Astrocyte (in vitro differentiated cells and primary cell): ENCODE measurements at regions not wholly inside any gene's neighbourhood (a gene's known extent, or its start where the extent isn't known, plus 50 kb on each side); places are given as distances from the start of the nearest gene placed in this dataset.

Experiments
- EZH2 ChIP-seq: IDR thresholded peaks from 2 replicates; pipeline ENCODE4 v1.6.1; 2012; ENCODE audit warnings: mild to moderate bottlenecking, low read length, inconsistent platforms; ENCODE audit not compliant: insufficient read depth
- TF ChIP-seq, protein P1 (sequence below): IDR thresholded peaks from 2 replicates; pipeline ENCODE4 v1.5.1; 2011; ENCODE audit warnings: low read depth, mild to moderate bottlenecking, inconsistent platforms, low read length, moderate library complexity; ENCODE audit not compliant: insufficient read depth

GRCh38 chr6:811831-812230 is 118.9 kb upstream of the EXOC2 start:
- TF ChIP-seq, protein P1, sequence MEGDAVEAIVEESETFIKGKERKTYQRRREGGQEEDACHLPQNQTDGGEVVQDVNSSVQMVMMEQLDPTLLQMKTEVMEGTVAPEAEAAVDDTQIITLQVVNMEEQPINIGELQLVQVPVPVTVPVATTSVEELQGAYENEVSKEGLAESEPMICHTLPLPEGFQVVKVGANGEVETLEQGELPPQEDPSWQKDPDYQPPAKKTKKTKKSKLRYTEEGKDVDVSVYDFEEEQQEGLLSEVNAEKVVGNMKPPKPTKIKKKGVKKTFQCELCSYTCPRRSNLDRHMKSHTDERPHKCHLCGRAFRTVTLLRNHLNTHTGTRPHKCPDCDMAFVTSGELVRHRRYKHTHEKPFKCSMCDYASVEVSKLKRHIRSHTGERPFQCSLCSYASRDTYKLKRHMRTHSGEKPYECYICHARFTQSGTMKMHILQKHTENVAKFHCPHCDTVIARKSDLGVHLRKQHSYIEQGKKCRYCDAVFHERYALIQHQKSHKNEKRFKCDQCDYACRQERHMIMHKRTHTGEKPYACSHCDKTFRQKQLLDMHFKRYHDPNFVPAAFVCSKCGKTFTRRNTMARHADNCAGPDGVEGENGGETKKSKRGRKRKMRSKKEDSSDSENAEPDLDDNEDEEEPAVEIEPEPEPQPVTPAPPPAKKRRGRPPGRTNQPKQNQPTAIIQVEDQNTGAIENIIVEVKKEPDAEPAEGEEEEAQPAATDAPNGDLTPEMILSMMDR = no peak
- TF ChIP-seq EZH2 = no peak
